LoVo (cell line): ENCODE measurements at regions not wholly inside any gene's neighbourhood (a gene's known extent, or its start where the extent isn't known, plus 50 kb on each side); places are given as distances from the start of the nearest gene placed in this dataset.

Source experiments
- DNase-seq: peaks from one replicate; pipeline ENCODE4 v3.0.0-alpha.2; 2016; ENCODE audit warnings: low spot score

DNA sequence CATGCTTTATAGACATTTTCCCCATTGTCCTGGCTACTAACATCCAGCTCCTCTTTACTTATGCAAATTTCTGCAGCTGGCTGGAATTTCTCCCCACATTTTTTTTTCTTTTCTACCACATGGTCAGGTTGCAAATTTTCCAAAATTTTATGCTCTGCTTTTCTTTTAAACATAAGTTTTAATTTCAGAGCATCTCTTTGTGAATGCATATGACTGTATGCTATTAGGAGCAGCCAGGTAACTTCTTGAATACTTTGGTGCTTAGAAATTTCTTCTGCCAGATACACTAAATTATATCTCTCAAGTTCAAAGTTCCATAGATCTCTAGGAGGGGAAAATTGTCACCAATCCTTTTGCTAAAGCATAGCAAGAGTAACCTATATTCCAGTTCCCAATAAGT lies 365.9 kb downstream of the LRFN5 start:
- no peak for DNase-seq

DNA sequence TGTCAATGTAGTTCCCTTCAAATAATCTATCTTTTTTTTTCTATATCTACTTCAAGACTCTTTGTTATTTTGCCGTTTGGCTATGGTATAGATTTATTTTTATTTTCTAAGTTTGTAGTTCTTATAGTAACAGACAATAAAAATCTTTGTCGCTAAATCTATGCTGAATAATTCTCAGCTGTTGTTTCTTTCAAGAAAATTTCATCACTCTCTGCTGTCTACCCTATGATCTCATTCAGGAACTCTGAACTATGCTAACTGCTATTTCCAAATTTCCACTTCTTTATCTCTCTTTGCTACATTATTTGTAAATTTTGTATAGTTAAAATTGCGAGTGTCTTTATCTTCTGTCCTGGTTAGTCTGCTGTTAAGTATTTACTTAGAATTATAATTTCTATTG lies 353.6 kb downstream of the LRFN5 start:
- DNase-seq, result no peak

DNA sequence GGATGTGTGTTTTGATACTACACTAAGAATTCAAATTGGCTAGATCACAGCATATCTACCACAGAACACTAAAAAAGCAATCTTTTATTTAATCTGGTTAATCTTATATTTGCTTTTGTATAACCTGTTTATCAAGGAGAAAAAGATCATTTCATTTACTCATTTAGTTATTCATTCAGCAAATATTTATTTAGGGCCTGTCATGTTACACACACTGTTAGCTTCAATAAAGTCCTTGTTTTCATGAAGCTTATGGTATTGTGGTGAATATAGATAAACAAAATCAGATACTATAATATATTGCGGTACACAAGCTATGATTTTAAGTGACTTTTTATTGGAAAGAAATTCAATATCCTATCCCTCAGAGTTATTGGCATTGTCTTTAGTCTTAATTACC lies 350.8 kb downstream of the LRFN5 start:
- DNase-seq, result no peak
